LNCaP clone FGC (cell line): ENCODE measurements at regions not wholly inside any gene's neighbourhood (a gene's known extent, or its start where the extent isn't known, plus 50 kb on each side); places are given as distances from the start of the nearest gene placed in this dataset.
A peak's percentile ranks its signal among the peaks of the same experiment; 100 is the strongest.

Source experiments
- DNase-seq: peaks from one replicate; pipeline ENCODE4 v3.0.0-alpha.2; 2011; ENCODE audit warnings: low read depth
- H3K4me3 ChIP-seq: 2 replicates; pipeline ENCODE4 v1.5.1; 2011; ENCODE audit warnings: mild to moderate bottlenecking, low read depth, low read length, control low read depth
- TF ChIP-seq, protein P1 (sequence below): IDR thresholded peaks from 2 replicates; pipeline ENCODE4 v1.5.1; 2012; ENCODE audit warnings: mild to moderate bottlenecking; ENCODE audit not compliant: control insufficient read depth, insufficient read depth; ENCODE audit errors: extremely low read depth

DNA sequence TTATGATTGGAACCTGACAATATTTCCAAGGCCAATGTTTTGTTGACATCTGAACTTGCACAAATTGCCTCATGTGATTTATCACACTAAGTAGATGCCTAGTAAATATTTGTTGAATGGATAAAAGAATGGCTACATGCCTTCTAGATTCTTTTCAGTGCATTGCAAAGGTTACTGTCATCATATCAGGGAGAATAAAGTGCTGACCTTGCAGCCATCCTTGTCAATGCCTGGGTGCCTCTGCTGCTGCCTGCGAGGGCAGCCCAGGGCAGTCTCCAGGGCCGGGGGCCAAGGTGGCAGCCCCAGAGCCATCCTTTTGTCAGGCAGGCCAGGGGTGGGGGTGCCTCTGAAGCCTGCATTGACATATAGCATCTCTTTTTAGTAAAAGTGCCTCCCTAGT lies 325.6 kb upstream of the MTNR1B start:
- TF ChIP-seq, protein P1, sequence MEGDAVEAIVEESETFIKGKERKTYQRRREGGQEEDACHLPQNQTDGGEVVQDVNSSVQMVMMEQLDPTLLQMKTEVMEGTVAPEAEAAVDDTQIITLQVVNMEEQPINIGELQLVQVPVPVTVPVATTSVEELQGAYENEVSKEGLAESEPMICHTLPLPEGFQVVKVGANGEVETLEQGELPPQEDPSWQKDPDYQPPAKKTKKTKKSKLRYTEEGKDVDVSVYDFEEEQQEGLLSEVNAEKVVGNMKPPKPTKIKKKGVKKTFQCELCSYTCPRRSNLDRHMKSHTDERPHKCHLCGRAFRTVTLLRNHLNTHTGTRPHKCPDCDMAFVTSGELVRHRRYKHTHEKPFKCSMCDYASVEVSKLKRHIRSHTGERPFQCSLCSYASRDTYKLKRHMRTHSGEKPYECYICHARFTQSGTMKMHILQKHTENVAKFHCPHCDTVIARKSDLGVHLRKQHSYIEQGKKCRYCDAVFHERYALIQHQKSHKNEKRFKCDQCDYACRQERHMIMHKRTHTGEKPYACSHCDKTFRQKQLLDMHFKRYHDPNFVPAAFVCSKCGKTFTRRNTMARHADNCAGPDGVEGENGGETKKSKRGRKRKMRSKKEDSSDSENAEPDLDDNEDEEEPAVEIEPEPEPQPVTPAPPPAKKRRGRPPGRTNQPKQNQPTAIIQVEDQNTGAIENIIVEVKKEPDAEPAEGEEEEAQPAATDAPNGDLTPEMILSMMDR: no peak
- H3K4me3 ChIP-seq: no peak overlapping the region
- DNase-seq: peak; percentile 21

DNA sequence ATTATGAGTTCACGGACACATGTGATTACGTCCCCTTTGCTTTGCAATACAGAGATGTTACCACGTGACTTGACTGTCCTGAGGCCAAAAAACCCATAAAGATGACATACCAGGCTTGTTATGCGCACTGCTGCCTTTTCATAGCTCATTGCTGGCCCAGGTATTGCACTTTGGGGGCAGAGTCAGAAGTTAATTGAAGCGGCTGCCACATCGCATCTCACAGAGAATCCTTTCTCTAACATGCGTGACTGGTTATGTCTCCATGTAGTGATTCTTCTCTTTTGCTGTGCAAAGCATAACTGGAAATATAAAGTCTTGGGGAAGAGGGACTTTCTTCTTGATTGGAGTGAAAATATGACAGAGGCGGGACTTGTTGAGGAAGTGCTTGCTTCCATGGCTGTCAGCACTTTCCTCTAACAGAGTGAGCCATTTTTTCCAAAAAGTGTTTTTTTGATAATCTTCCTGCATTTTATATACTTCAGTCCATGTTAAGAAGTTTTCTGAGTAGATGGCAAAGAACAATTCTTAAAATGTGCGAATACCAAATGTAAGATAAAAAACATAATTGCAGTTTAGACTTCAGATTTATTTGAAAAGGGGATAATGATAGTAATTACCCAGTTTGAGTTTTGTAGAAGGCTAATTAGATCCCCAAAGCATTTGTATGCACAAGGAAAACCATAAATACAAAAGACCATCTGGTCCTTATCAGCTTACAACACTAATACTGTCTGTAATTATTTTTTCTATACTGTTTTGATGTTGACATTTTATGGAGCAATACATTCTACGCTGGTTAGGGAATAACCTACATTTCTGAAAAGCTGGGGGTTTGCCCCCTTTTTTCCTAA lies 324.6 kb upstream of the MTNR1B start:
- TF ChIP-seq, protein P1: no peak
- no peak overlapping the region for H3K4me3 ChIP-seq
- no peak for DNase-seq

DNA sequence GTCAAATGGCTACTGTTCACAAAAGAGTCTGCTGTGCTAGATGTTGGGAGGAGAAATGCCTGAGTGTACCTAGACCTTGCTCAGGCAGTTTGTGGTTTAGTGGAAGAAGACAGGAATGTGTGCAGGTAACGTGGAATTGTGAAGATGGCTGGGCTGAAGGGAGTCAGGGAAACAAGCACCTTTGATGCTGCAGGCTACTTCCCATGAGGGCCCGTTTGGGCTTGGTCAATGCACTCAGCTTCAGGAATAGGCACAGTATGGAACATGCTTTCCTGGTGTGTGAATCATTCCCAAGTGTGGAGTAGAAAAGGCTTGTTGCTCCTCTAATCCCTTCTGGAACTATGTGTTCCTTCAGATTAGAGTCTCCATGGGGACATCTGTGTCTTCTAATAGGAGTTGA lies 318.3 kb upstream of the MTNR1B start:
- DNase-seq: no peak
- TF ChIP-seq, protein P1: no peak
- no peak overlapping the region for H3K4me3 ChIP-seq

DNA sequence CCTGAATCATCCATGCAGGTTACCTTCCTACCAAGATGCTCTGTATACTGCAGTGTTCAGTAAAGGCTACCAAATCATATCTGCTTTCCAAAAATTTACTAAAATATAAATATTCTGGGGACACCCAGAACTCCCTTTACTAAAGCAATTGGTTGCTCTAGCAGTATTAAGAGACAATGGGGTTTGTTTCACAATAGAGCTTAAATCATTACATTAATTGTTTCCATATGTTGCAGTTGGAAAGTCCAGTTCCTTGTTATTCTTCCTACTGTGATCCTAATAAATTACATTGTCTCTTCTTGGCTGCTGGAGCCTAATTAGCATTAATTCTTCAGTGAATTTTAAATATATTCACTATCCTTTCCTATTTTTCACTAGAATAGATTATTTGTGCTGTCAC lies 316.0 kb upstream of the MTNR1B start:
- TF ChIP-seq, protein P1: no peak
- no peak overlapping the region for H3K4me3 ChIP-seq
- DNase-seq: no peak

DNA sequence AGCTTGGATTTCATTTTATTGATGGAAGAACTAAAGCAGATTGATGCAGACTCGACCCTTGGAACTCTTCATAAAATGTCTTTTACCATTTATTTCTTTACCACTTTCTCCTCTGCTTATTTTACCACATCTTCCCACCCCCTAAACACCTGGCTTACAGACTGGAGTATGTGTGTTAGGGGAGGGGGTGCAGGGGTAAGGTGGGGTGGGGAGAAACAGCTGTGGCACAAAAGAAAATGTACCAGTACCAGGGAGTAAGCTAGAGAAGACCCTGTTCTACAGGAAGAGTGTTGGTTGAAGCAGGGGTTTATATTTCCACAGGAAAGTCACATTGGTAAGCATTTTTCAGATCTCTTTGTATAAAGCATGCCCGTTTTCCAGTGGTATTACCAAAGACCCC lies 312.7 kb upstream of the MTNR1B start:
- TF ChIP-seq, protein P1: no peak
- no peak for DNase-seq
- H3K4me3 ChIP-seq: no peak overlapping the region

DNA sequence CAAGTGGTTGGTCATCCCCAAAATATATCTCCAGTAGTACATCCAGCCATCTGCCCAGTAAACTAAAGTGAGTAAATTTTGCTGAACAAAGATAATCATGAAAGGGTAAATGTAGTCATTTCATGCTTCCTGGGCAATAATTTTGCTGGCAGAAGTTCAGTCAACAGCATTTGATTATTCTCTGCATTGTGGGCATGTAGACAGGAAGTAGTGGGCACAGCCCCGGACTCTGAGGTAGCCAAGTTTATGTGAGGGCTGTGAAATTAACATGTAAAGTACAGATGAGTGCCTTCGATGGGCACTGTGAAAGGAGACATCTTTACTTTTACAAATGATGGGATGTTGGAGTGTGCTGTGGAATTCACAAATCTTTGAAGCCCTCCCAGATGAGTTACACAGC lies 312.2 kb upstream of the MTNR1B start:
- TF ChIP-seq, protein P1: no peak
- H3K4me3 ChIP-seq: no peak overlapping the region
- no peak for DNase-seq

DNA sequence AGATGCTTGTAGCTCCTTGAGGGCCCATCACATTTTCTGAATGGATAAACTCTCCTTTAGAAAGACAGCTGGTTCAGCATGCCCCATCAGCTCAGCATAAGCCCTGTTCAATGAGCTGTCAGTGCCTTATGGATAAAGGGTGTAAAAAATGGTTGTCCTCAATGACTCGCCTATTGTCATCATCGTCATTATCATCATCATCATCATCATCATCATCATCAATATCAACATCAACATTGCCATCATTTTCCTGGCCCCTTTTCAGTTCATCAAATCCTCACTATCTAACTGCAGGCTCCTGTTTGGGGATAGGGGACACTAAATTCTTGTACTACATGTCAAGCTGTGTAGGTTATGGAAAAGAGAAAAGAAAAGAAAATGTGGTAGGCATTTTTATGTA lies 310.7 kb upstream of the MTNR1B start:
- DNase-seq: no peak
- H3K4me3 ChIP-seq: no peak overlapping the region
- TF ChIP-seq, protein P1: no peak
